ENCODE measurements at regions not wholly inside any gene's neighbourhood (a gene's known extent, or its start where the extent isn't known, plus 50 kb on each side); places are given as distances from the start of the nearest gene placed in this dataset.
"Not testable (repeated sequence)": the region's sequence is repeated elsewhere in the genome, so short reads cannot be mapped to it uniquely, and the experiment has no call there.

GRCh38 chr6:11403035-11403601 is 134.4 kb upstream of the TMEM170B start:
- CTCF ChIA-PET: no interaction called here
- DNase-seq (no peak), ATAC-seq (no peak)
- H3K4me1 Mint-ChIP-seq (ENCODE audit: low read depth): peaks cover 8% of the 10 kb centered on the region
- H3K27me3 Mint-ChIP-seq (ENCODE audit: low read depth): peaks cover 2% of the 10 kb centered on the region
- no peak overlapping the region for H3K4me3 Mint-ChIP-seq
- POLR2A ChIA-PET: no interaction called here
- H3K9me3 Mint-ChIP-seq (ENCODE audit: insufficient read depth): no peaks in the 10 kb centered on the region
- H3K27ac Mint-ChIP-seq: no peak overlapping the region
- H3K36me3 Mint-ChIP-seq (ENCODE audit: low read depth): no peaks in the 10 kb centered on the region

- ATAC-seq; H3K27me3 Mint-ChIP-seq (ENCODE audit: low read depth); DNase-seq; H3K27ac Mint-ChIP-seq; POLR2A ChIA-PET; H3K36me3 Mint-ChIP-seq (ENCODE audit: low read depth); H3K9me3 Mint-ChIP-seq (ENCODE audit: insufficient read depth); CTCF ChIA-PET; H3K4me1 Mint-ChIP-seq (ENCODE audit: low read depth); H3K4me3 Mint-ChIP-seq: not testable (repeated sequence)
These were observed 135.0 kb upstream of the TMEM170B start for GRCh38 chr6:11402581-11402980.

GRCh38 chr6:11401954-11402353 is 135.6 kb upstream of the TMEM170B start:
- not testable (repeated sequence) for H3K4me3 Mint-ChIP-seq; H3K4me1 Mint-ChIP-seq (ENCODE audit: low read depth); H3K36me3 Mint-ChIP-seq (ENCODE audit: low read depth); DNase-seq; ATAC-seq; H3K9me3 Mint-ChIP-seq (ENCODE audit: insufficient read depth); H3K27me3 Mint-ChIP-seq (ENCODE audit: low read depth); H3K27ac Mint-ChIP-seq
- ChIA-PET CTCF (interaction anchor here (1.4 kb wide), 1 partner anchor 19 kb away, joined by 3 read pairs; no protein-coding TSS in a partner anchor), POLR2A (interaction anchor here (0.9 kb wide), 1 partner anchor 16 kb away, joined by 4 read pairs; no protein-coding TSS in a partner anchor)

GRCh38 chr6:11398451-11399326 is 138.9 kb upstream of the TMEM170B start:
- H3K27me3 Mint-ChIP-seq (ENCODE audit: low read depth): peaks cover 5% of the 10 kb centered on the region
- no peaks in the 10 kb centered on the region for H3K36me3 Mint-ChIP-seq (ENCODE audit: low read depth)
- peaks cover 5% of the 10 kb centered on the region for H3K9me3 Mint-ChIP-seq (ENCODE audit: insufficient read depth)
- DNase-seq: no peak
- H3K27ac Mint-ChIP-seq: no peak overlapping the region
- ATAC-seq: no peak
- peaks cover 7% of the 10 kb centered on the region for H3K4me1 Mint-ChIP-seq (ENCODE audit: low read depth)
- no peak overlapping the region for H3K4me3 Mint-ChIP-seq
- CTCF ChIA-PET: interaction anchor here (0.7 to 0.8 kb wide), 2 partner anchors 13 to 16 kb away, joined by 3 read pairs; no protein-coding TSS in a partner anchor
- POLR2A ChIA-PET: interaction anchor here (0.7 kb wide), 1 partner anchor 9 kb away, joined by 3 read pairs; no protein-coding TSS in a partner anchor

GRCh38 chr6:11397622-11398450 is 139.7 kb upstream of the TMEM170B start:
- H3K36me3 Mint-ChIP-seq (ENCODE audit: low read depth): no peaks in the 10 kb centered on the region
- peaks cover 13% of the 10 kb centered on the region for H3K4me1 Mint-ChIP-seq (ENCODE audit: low read depth)
- peaks cover 5% of the 10 kb centered on the region for H3K9me3 Mint-ChIP-seq (ENCODE audit: insufficient read depth)
- ATAC-seq (no peak), DNase-seq (no peak)
- CTCF ChIA-PET: interaction anchor here (0.7 to 0.8 kb wide), 2 partner anchors 12 to 15 kb away, joined by 3 read pairs; no protein-coding TSS in a partner anchor
- POLR2A ChIA-PET: no interaction called here
- H3K27me3 Mint-ChIP-seq (ENCODE audit: low read depth): peaks cover 5% of the 10 kb centered on the region
- no peak overlapping the region for H3K27ac Mint-ChIP-seq
- no peak overlapping the region for H3K4me3 Mint-ChIP-seq

GRCh38 chr6:11396860-11397259 is 140.7 kb upstream of the TMEM170B start:
- Mint-ChIP-seq H3K4me3 (no peak overlapping the region), H3K27ac (no peak overlapping the region), H3K36me3 (ENCODE audit: low read depth) (peaks cover 2% of the 10 kb centered on the region), H3K27me3 (ENCODE audit: low read depth) (peaks cover 5% of the 10 kb centered on the region), H3K4me1 (ENCODE audit: low read depth) (peaks cover 14% of the 10 kb centered on the region), H3K9me3 (ENCODE audit: insufficient read depth) (peaks cover 5% of the 10 kb centered on the region)
- POLR2A ChIA-PET: interaction anchor here (0.6 kb wide), 1 partner anchor 1867 kb away, joined by 3 read pairs; no protein-coding TSS in a partner anchor
- ATAC-seq: no peak
- CTCF ChIA-PET: no interaction called here
- DNase-seq: no peak

GRCh38 chr6:11393713-11394627 is 143.6 kb upstream of the TMEM170B start:
- CTCF ChIA-PET: no interaction called here
- POLR2A ChIA-PET: no interaction called here

GRCh38 chr6:11392778-11393507 is 144.6 kb upstream of the TMEM170B start:
- ATAC-seq: no peak
- peaks cover 5% of the 10 kb centered on the region for H3K9me3 Mint-ChIP-seq (ENCODE audit: insufficient read depth)

More at GRCh38 chr6:11393713-11394627, 143.6 kb upstream of the TMEM170B start:
- ATAC-seq (no peak), DNase-seq (no peak)
- peaks cover 14% of the 10 kb centered on the region for H3K4me1 Mint-ChIP-seq (ENCODE audit: low read depth)
- H3K27ac Mint-ChIP-seq: no peak overlapping the region
- H3K27me3 Mint-ChIP-seq (ENCODE audit: low read depth): peaks cover 5% of the 10 kb centered on the region
- peaks cover 5% of the 10 kb centered on the region for H3K36me3 Mint-ChIP-seq (ENCODE audit: low read depth)
- peaks cover 5% of the 10 kb centered on the region for H3K9me3 Mint-ChIP-seq (ENCODE audit: insufficient read depth)
- no peak overlapping the region for H3K4me3 Mint-ChIP-seq

GRCh38 chr6:11391934-11392777 is 145.4 kb upstream of the TMEM170B start:
- H3K9me3 Mint-ChIP-seq (ENCODE audit: insufficient read depth): peaks cover 5% of the 10 kb centered on the region
- H3K36me3 Mint-ChIP-seq (ENCODE audit: low read depth): peaks cover 5% of the 10 kb centered on the region
- H3K4me3 Mint-ChIP-seq: no peak overlapping the region
- CTCF ChIA-PET: interaction anchor here (1.1 kb wide), 1 partner anchor 9 kb away, joined by 3 read pairs; no protein-coding TSS in a partner anchor
- DNase-seq (no peak), ATAC-seq (no peak)
- no peak overlapping the region for H3K27ac Mint-ChIP-seq
- H3K27me3 Mint-ChIP-seq (ENCODE audit: low read depth): no peaks in the 10 kb centered on the region
- peaks cover 14% of the 10 kb centered on the region for H3K4me1 Mint-ChIP-seq (ENCODE audit: low read depth)
- POLR2A ChIA-PET: interaction anchor here (1.0 kb wide), 1 partner anchor 11 kb away, joined by 4 read pairs; no protein-coding TSS in a partner anchor

More at GRCh38 chr6:11392778-11393507, 144.6 kb upstream of the TMEM170B start:
- H3K36me3 Mint-ChIP-seq (ENCODE audit: low read depth): peaks cover 5% of the 10 kb centered on the region
- H3K27me3 Mint-ChIP-seq (ENCODE audit: low read depth): peaks cover 5% of the 10 kb centered on the region
- H3K27ac Mint-ChIP-seq: no peak overlapping the region
- H3K4me3 Mint-ChIP-seq: no peak overlapping the region
- peaks cover 14% of the 10 kb centered on the region for H3K4me1 Mint-ChIP-seq (ENCODE audit: low read depth)
- no peak for DNase-seq
- ChIA-PET CTCF (no interaction called here), POLR2A (no interaction called here)

GRCh38 chr6:11389977-11390376 is 147.6 kb upstream of the TMEM170B start:
- H3K4me3 Mint-ChIP-seq: no peak overlapping the region
- ATAC-seq (no peak), DNase-seq (no peak)
- ChIA-PET POLR2A (interaction anchor here (1.2 kb wide), 1 partner anchor 9 kb away, joined by 3 read pairs; no protein-coding TSS in a partner anchor), CTCF (interaction anchor here (0.9 to 1.5 kb wide), 5 partner anchors 9 to 295 kb away, joined by 3 to 6 read pairs (median 3); no protein-coding TSS in a partner anchor)
- H3K27ac Mint-ChIP-seq: no peak overlapping the region
- H3K9me3 Mint-ChIP-seq (ENCODE audit: insufficient read depth): no peaks in the 10 kb centered on the region
- H3K36me3 Mint-ChIP-seq (ENCODE audit: low read depth): peaks cover 7% of the 10 kb centered on the region
- H3K4me1 Mint-ChIP-seq (ENCODE audit: low read depth): peaks cover 24% of the 10 kb centered on the region
- H3K27me3 Mint-ChIP-seq (ENCODE audit: low read depth): peaks cover 2% of the 10 kb centered on the region
